ENCODE measurements at regions not wholly inside any gene's neighbourhood (a gene's known extent, or its start where the extent isn't known, plus 50 kb on each side); places are given as distances from the start of the nearest gene placed in this dataset.

DNA sequence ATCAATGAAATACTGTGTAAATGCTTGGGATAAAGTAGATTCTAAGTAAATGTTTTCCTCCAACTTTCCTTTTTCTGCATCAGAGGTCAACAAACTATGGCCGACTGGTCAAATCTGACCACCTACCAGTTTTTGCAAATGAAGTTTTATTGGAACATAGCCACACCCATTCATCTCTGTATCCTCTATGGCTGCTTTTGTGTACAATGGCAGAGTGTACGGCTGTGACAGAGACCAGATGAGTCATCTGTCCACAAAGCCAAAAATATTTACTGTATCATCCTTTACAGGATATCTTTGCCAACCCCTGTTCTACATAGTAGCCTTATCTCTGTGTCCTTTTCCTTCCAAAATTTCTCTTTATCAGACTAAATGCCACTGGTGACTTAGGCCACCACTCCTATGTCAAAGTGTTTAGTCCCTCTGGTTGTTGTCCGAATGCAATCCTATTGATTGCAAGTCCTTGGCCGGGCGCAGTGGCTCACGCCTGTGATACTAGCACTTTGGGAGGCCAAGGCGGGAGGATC, 218.4 kb upstream of the KLF4 start:
- TF ChIP-seq, protein P1, sequence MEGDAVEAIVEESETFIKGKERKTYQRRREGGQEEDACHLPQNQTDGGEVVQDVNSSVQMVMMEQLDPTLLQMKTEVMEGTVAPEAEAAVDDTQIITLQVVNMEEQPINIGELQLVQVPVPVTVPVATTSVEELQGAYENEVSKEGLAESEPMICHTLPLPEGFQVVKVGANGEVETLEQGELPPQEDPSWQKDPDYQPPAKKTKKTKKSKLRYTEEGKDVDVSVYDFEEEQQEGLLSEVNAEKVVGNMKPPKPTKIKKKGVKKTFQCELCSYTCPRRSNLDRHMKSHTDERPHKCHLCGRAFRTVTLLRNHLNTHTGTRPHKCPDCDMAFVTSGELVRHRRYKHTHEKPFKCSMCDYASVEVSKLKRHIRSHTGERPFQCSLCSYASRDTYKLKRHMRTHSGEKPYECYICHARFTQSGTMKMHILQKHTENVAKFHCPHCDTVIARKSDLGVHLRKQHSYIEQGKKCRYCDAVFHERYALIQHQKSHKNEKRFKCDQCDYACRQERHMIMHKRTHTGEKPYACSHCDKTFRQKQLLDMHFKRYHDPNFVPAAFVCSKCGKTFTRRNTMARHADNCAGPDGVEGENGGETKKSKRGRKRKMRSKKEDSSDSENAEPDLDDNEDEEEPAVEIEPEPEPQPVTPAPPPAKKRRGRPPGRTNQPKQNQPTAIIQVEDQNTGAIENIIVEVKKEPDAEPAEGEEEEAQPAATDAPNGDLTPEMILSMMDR (IDR thresholded peaks at IDR 0.05), result no peak
- TF ChIP-seq ZFX (IDR thresholded peaks at IDR 0.05; ENCODE audit: borderline replicate concordance), result no peak

Measured in 22Rv1 (cell line).